Uterus (tissue), 2 donors: ENCODE measurements at regions not wholly inside any gene's neighbourhood (a gene's known extent, or its start where the extent isn't known, plus 50 kb on each side); places are given as distances from the start of the nearest gene placed in this dataset.

Experiments
- POLR2A ChIP-seq, 2 donors: fragments of 450-650 bp; IDR thresholded peaks; one replicate each; pipeline ENCODE4 v1.6.1; 2016; ENCODE audit warnings: antibody characterized with exemption in 2 of 2, mild to moderate bottlenecking in 1 of 2, moderate library complexity in 1 of 2
- TF ChIP-seq, protein P1 (sequence below), 4 experiments: fragments of 200-600 bp in 2 of 4; fragments of 450-650 bp in 2 of 4; sonication (generic) in 2 of 4; IDR thresholded peaks; one replicate each; pipeline ENCODE4 v1.5.1; 2016 to 2019; ENCODE audit warnings: antibody characterized with exemption in 4 of 4, mild to moderate bottlenecking in 2 of 4, moderate library complexity in 1 of 4

- TF ChIP-seq, protein P1, sequence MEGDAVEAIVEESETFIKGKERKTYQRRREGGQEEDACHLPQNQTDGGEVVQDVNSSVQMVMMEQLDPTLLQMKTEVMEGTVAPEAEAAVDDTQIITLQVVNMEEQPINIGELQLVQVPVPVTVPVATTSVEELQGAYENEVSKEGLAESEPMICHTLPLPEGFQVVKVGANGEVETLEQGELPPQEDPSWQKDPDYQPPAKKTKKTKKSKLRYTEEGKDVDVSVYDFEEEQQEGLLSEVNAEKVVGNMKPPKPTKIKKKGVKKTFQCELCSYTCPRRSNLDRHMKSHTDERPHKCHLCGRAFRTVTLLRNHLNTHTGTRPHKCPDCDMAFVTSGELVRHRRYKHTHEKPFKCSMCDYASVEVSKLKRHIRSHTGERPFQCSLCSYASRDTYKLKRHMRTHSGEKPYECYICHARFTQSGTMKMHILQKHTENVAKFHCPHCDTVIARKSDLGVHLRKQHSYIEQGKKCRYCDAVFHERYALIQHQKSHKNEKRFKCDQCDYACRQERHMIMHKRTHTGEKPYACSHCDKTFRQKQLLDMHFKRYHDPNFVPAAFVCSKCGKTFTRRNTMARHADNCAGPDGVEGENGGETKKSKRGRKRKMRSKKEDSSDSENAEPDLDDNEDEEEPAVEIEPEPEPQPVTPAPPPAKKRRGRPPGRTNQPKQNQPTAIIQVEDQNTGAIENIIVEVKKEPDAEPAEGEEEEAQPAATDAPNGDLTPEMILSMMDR (IDR thresholded peaks at IDR 0.05) = no peak
- TF ChIP-seq POLR2A (IDR thresholded peaks at IDR 0.05) = no peak
These were observed 357.0 kb downstream of the NR2F2 start for GRCh38 chr15:96687388-96688107.
